ENCODE measurements at regions not wholly inside any gene's neighbourhood (a gene's known extent, or its start where the extent isn't known, plus 50 kb on each side); places are given as distances from the start of the nearest gene placed in this dataset.

GRCh38 chr2:175579646-175580045 lies 398.1 kb upstream of the ATP5MC3 start:
- no peak for TF ChIP-seq YY1 (IDR thresholded peaks at IDR 0.05)
- TF ChIP-seq CTCF (IDR thresholded peaks at IDR 0.05; ENCODE audit: low read depth, low read length, missing input control) = no peak
- TF ChIP-seq, protein P1, sequence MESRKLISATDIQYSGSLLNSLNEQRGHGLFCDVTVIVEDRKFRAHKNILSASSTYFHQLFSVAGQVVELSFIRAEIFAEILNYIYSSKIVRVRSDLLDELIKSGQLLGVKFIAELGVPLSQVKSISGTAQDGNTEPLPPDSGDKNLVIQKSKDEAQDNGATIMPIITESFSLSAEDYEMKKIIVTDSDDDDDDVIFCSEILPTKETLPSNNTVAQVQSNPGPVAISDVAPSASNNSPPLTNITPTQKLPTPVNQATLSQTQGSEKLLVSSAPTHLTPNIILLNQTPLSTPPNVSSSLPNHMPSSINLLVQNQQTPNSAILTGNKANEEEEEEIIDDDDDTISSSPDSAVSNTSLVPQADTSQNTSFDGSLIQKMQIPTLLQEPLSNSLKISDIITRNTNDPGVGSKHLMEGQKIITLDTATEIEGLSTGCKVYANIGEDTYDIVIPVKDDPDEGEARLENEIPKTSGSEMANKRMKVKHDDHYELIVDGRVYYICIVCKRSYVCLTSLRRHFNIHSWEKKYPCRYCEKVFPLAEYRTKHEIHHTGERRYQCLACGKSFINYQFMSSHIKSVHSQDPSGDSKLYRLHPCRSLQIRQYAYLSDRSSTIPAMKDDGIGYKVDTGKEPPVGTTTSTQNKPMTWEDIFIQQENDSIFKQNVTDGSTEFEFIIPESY (IDR thresholded peaks at IDR 0.05) = no peak
- TF ChIP-seq FOXA1 (IDR thresholded peaks at IDR 0.05) = no peak
